WI38 (cell line): ENCODE measurements at regions not wholly inside any gene's neighbourhood (a gene's known extent, or its start where the extent isn't known, plus 50 kb on each side); places are given as distances from the start of the nearest gene placed in this dataset.
A peak's percentile ranks its signal among the peaks of the same experiment; 100 is the strongest.
"Not testable (repeated sequence)": the region's sequence is repeated elsewhere in the genome, so short reads cannot be mapped to it uniquely, and the experiment has no call there.

ENCODE experiments used
- H3K4me3 ChIP-seq: 2 replicates; pipeline ENCODE4 v1.5.1; 2011; ENCODE audit warnings: low read depth, mild to moderate bottlenecking, control low read depth, low read length
- CTCF ChIP-seq: IDR thresholded peaks from 2 replicates; pipeline ENCODE4 v1.5.1; 2012; ENCODE audit warnings: low read depth, mild to moderate bottlenecking, control low read depth, low read length

DNA sequence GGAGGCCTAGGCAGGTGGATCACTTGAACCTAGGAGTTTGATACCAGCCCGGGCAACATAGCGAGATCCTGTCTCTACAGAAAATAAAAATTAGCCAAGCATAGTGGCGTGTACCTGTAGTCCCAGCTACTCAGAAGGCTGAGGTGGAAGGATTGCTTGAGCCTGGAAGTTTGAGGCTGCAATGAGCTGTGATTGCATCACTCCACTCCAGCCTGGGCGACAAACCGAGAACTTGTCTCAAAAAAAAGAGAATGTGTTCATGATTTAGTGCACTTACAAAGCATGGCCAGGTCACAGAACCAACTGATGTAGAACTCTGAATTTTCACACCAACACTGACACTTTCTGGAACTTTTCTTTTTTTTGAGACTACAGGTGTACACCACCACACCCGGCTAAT is 182.7 kb downstream of the ZFP64 start:
- TF ChIP-seq CTCF: no peak
- no peak overlapping the region for H3K4me3 ChIP-seq

GRCh38 chr20:52004715-52005114 is 186.9 kb downstream of the ZFP64 start:
- H3K4me3 ChIP-seq: no peak overlapping the region
- TF ChIP-seq CTCF: no peak

DNA sequence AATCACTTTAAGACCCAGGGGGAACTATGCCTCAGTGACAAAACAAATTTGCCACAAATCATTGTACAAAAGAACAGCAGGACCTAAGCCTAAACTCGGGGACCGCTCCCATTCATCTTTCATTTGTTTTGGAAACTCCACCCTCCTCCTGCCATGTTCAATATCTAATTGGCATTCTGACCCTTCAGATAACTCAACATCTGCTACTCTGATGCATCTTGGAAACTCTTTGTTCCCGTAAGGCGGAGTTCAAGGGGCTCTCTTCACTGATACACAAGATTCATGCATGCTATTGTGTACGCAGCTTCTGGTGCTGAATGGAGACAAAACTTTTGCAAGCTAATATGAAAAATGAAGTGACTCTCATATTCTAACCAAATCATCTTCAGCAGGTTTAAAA is 187.6 kb downstream of the ZFP64 start:
- TF ChIP-seq CTCF: no peak
- no peak overlapping the region for H3K4me3 ChIP-seq

- no peak overlapping the region for H3K4me3 ChIP-seq
- TF ChIP-seq CTCF: no peak
These were observed 188.2 kb downstream of the ZFP64 start for GRCh38 chr20:52003415-52003814.

- H3K4me3 ChIP-seq: no peak overlapping the region
- peak; percentile 29; the same call in 1 of the 2 replicates for TF ChIP-seq CTCF
These were observed 189.4 kb downstream of the ZFP64 start for GRCh38 chr20:52001999-52002666.

- H3K4me3 ChIP-seq: not testable (repeated sequence)
These were observed 194.2 kb downstream of the ZFP64 start for GRCh38 chr20:51997281-51997936.

DNA sequence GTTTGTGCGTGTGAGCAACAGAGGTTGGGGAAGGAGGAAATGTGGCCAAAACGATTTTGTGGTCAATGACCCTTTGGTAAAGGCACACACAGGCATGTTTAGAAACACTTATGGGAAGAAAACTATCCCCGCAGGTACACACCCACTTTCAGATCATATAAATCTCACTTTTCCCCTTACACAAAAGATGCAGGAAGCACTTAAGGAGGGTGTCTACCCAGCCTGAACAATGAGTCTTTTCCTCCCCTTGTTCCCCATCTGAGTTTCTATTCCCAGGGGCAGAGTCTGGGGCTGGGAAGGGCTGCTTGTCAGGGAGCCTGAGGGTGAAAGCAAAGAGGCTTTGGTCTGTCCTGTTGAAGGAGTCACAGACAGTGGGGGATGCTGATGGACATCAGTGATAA is 193.2 kb upstream of the SALL4 start:
- no peak for TF ChIP-seq CTCF

More for the DNA sequence above, 193.2 kb upstream of the SALL4 start:
- no peak overlapping the region for H3K4me3 ChIP-seq
